Hypothalamus (tissue), 51 donors: ENCODE measurements at regions not wholly inside any gene's neighbourhood (a gene's known extent, or its start where the extent isn't known, plus 50 kb on each side); places are given as distances from the start of the nearest gene placed in this dataset.

Experiments used
- DNase-seq, 51 donors: peaks; one replicate each; lab custom pipeline; 2025; lab: John Stamatoyannopoulos, UW

- DNase-seq: peak in 9 of 51 donors; percentile 15 to 50 (median 27)
Observed at GRCh38 chr20:63101781-63102720, 95.3 kb upstream of the BHLHE23 start.

DNA sequence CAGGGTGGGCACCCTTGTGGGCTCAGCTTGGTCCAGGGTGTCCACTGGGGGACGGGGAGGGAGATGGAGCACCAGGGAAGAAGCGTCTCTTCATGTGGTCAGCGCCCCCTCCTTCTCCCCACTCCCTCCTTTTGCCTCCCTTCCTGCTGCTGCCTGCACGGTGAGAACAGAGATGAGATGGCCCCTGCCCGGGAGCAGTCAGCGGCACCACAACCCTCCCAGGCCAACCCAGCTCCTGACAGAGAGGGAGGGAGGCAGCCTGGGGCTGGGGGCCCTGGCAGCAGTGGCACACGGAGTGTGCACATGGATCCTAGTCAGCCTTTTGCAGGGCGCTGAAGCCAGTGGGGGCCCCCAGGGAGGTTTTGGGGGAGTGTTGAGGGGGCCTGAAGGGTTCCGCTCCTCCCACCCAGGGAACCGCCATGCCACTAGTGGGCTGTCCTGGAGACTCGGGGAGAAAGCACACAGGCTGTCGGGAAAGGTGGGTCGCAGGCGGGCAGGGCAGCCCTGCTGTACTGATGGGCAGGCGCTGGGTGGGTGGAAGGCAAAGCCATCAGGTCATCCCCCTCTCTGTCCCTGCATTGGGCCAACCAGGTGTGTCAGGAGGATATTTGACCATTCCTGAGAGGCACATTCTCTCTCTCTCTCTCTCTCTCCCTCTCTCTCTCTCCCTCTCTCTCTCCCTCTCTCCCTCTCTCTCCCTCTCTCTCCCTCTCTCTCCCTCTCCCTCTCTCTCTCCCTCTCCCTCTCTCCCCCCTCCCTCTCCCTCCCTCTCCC is 94.3 kb upstream of the BHLHE23 start:
- DNase-seq: no peak

DNA sequence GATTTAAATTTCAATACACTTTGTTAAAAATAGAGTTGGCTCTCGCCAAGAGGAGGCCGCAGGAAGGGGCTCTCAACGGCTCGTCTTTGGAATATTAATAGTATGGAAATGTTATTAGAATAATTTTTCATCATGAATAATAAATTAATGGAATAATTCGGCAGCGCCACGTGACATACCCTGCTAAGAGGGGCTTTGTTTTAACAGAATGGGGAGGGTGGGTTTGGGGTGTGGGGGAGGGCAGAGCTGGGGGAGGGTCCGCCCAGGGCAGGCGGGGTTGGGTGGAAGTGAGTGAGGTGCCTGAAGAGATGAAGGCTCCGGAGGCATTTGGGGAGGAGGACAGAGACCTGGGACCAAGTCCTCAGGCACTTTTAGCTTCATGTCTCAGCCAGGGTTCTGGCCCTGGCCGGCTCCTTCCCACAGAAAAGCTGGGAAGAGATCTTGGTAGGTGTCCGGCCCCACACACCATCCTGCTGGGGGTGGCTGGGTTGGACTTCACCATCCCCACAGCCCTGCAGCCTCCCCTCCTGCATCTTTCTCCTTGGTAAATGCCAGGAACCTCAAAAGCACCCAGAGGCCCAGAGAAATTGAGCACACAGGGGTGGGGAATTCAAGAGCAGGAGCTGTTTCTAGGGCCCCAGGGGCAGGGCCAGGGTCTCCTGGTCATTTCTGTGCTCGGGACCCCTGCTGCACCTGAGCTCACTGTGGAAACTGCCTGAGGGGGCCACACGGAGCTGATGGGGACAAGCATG is 93.6 kb upstream of the BHLHE23 start:
- no peak for DNase-seq

DNA sequence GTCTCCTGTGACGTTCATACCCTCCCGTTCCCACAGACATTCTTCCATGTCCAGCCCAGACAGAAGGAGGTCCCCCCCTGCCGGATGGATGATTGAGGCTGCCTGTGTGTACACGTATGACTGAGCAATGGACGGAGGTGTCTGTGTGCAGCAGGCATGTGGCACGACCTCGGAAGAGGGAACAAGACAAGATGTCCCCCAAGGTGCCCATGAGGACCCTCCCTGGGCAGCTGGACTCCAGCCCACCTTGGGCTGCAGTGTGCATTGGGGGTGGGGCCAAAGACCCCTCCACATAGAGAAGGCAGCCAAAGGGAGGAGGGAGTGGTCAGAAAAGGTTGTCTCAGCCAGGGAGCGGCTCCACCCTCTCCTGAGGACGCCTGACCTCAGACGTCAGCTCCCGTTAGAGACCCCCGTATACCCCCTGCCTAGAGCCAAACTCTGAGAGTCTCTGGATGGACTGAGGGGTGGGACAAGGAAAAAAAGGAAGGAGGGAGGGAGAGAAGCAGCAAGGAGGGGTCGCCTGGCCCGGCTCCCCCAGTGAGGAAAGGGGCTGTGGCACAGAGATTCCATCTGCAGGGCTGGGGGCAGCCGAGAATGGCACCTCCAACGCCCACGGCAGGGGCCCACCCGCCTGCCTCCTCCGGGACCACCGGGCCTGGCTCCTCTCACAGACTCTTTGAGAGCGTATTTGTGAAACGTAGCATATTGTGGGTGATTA is 92.9 kb upstream of the BHLHE23 start:
- no peak for DNase-seq

- no peak for DNase-seq
Observed at GRCh38 chr20:63098195-63098810, 91.5 kb upstream of the BHLHE23 start.

GRCh38 chr20:63097336-63097831 is 90.6 kb upstream of the BHLHE23 start:
- no peak for DNase-seq

- DNase-seq: no peak
Observed at GRCh38 chr20:63096681-63097335, 90.0 kb upstream of the BHLHE23 start.

- no peak for DNase-seq
Observed at GRCh38 chr20:63095718-63096654, 89.2 kb upstream of the BHLHE23 start.

- DNase-seq: no peak
Observed at GRCh38 chr20:63094767-63095499, 88.2 kb upstream of the BHLHE23 start.

- no peak for DNase-seq
Observed at GRCh38 chr20:63093966-63094766, 87.4 kb upstream of the BHLHE23 start.

GRCh38 chr20:63092660-63093215 is 86.0 kb upstream of the BHLHE23 start:
- no peak for DNase-seq

DNA sequence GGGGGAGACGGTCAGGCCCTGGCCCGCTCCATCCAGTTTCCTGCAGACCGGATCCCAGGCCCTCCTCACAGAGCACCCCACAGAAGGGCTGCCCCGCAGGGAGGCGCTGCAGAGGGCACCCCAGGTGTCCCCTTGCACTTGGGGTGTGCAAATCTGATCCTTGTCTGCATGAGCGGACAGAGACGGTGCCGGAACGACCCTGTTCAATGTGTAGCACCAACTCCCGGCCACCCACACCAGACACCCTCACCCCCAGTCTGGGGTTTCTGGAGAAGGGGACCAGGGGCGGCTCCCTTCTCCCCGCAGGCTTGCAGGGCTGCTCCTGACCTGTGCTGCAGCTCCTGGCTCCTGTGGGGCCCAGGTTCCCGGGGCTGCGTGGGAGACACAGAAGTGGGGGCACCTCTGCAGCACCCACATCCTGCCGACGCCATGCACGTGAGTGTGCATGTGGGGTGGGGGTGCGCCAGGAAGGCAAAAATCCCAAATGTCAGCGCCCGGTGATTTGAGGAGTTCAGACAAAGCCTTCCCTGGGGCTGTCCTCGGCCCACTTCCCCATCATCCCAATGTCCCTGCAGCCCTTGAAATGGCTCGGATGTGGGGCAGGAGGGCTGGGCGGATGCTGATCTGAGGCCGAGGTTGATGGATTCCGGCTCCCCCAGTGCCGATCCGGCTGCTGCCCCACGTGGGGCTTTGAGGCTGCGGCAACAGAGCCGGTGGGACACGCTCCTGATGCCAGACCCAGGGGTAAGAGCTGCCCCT is 85.3 kb upstream of the BHLHE23 start:
- no peak for DNase-seq

DNA sequence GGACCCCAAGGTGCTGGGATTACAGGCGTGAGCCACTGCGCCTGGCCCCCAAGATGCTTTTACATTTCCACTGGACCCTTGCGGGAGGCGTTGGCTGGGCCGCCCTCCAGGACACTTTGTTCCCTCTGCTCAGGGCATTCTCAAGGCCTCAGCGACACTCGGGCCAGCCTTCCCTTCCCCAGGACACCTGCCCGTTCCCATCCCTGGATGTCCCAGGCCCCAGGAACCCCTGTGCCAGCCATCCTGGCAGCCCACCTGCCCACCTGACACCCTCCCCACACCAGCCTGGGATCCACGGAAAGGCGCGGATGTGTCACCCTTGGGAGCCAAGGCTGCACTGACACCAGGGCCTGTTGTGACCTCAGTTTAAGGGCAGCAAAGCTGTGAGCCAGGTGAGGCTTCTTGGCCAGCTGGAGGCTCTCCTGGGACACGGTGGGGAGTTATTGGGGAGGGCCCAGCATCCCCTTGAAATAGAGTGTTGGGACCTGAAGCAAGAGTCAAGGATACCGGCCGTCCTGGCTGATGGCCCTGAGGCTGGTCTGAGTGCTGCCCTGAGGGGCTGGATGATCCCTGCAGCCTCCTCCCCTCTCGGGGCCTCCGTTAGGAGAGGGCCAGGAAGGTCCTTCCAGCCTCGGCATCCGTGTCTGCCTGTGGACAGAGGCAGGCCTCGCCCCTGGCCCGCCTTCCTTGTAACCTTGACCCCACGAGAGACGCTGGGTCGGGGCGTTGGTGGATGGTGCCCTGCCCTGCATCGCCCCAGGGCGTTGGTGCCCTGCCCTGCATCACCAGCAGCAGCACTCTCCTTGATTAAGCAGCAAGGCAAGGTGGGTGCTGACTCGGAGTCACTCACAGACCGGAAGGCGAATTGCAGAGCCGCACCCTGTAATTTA is 84.2 kb upstream of the BHLHE23 start:
- no peak for DNase-seq

- no peak for DNase-seq
Observed at GRCh38 chr20:63090052-63090451, 83.3 kb upstream of the BHLHE23 start.
